Peyer's patch (tissue), 4 donors: ENCODE measurements at regions not wholly inside any gene's neighbourhood (a gene's known extent, or its start where the extent isn't known, plus 50 kb on each side); places are given as distances from the start of the nearest gene placed in this dataset.

Experiments used
- DNase-seq, 3 donors: peaks; one replicate each; pipeline ENCODE4 v3.0.0-alpha.2; 2017 to 2019
- H3K27ac ChIP-seq, 4 donors: fragments of 200-600 bp; sonication (generic); one replicate each; pipeline ENCODE4 v1.5.1; 2016 to 2019
- H3K27me3 ChIP-seq, 2 donors: fragments of 200-600 bp; sonication (generic); one replicate each; pipeline ENCODE4 v1.5.1; 2019
- H3K36me3 ChIP-seq, 3 donors: fragments of 200-600 bp; sonication (generic); one replicate each; pipeline ENCODE4 v1.5.1; 2016 to 2019
- H3K4me1 ChIP-seq, 4 donors: fragments of 200-600 bp; sonication (generic); one replicate each; pipeline ENCODE4 v1.5.1; 2016 to 2019
- H3K4me3 ChIP-seq, 4 donors: fragments of 200-600 bp; sonication (generic); 1 replicate in 3 of 4; 2 replicates in 1 of 4; pipeline ENCODE4 v1.5.1; 2016 to 2019; ENCODE audit warnings: mild to moderate bottlenecking in 1 of 4
- H3K9me3 ChIP-seq, 4 donors: fragments of 200-600 bp; sonication (generic); one replicate each; pipeline ENCODE4 v1.5.1; 2016 to 2019; ENCODE audit warnings: mild to moderate bottlenecking in 1 of 4
- POLR2A ChIP-seq, 2 donors: fragments of 450-650 bp; IDR thresholded peaks; one replicate each; pipeline ENCODE4 v1.5.1; 2017; ENCODE audit warnings: antibody characterized with exemption in 2 of 2, mild to moderate bottlenecking in 2 of 2, moderate library complexity in 2 of 2
- TF ChIP-seq, protein P1 (sequence below), 6 experiments: fragments of 450-650 bp in 4 of 6; fragments of 200-600 bp in 2 of 6; sonication (generic) in 1 of 6; IDR thresholded peaks; one replicate each; pipeline ENCODE4 v1.5.1; 2017 to 2019; ENCODE audit warnings: antibody characterized with exemption in 6 of 6, mild to moderate bottlenecking in 3 of 6, moderate library complexity in 1 of 6

DNA sequence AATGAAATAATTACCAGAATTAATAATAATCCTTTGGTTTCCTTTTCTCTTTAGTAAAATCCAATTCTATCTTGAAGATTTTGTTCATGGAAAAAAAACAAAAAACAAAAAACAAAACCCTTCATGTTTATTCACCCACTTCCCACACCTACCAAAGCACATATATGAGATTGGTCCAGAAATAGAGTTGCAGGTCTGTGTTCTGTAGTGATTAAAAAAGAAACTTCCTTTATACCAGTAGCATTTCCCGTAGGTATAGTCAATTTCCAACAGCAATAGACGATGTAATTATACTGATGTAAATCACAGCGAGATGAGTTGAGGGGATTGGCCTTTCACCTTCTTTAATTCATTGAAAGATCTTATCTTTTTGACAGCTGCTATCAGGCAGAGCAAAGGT, 194.6 kb downstream of the SOX2 start:
- H3K27me3 ChIP-seq = no peaks in the 10 kb centered on the region
- H3K27ac ChIP-seq = no peak overlapping the region
- no peaks in the 10 kb centered on the region for H3K9me3 ChIP-seq
- no peak overlapping the region for H3K4me3 ChIP-seq
- no peak for TF ChIP-seq POLR2A (IDR thresholded peaks at IDR 0.05)
- TF ChIP-seq, protein P1, sequence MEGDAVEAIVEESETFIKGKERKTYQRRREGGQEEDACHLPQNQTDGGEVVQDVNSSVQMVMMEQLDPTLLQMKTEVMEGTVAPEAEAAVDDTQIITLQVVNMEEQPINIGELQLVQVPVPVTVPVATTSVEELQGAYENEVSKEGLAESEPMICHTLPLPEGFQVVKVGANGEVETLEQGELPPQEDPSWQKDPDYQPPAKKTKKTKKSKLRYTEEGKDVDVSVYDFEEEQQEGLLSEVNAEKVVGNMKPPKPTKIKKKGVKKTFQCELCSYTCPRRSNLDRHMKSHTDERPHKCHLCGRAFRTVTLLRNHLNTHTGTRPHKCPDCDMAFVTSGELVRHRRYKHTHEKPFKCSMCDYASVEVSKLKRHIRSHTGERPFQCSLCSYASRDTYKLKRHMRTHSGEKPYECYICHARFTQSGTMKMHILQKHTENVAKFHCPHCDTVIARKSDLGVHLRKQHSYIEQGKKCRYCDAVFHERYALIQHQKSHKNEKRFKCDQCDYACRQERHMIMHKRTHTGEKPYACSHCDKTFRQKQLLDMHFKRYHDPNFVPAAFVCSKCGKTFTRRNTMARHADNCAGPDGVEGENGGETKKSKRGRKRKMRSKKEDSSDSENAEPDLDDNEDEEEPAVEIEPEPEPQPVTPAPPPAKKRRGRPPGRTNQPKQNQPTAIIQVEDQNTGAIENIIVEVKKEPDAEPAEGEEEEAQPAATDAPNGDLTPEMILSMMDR (IDR thresholded peaks at IDR 0.05) = no peak
- H3K36me3 ChIP-seq = no peaks in the 10 kb centered on the region
- H3K4me1 ChIP-seq = no peaks in the 10 kb centered on the region
- no peak for DNase-seq

DNA sequence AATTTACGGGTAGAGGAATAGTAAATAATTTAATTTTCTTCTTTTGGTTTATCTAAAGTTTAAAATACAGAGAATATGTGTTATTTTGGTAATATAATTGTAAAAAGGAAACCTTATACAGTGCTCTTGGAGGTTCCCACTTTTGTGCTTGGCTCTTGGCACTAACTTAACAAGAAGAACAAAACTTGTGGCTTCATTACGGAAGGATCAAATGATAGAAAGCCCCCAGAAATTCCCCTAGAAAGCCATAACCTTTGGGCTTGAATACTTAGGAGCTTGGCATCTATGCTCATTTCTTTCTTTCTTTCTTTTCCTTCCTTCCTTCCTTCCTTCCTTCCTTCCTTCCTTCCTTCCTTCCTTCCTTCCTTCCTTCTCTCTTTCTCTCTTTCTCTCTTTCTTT, 197.5 kb downstream of the SOX2 start:
- H3K27me3 ChIP-seq = no peaks in the 10 kb centered on the region
- TF ChIP-seq, protein P1 (IDR thresholded peaks at IDR 0.05) = no peak
- no peak for TF ChIP-seq POLR2A (IDR thresholded peaks at IDR 0.05)

DNA sequence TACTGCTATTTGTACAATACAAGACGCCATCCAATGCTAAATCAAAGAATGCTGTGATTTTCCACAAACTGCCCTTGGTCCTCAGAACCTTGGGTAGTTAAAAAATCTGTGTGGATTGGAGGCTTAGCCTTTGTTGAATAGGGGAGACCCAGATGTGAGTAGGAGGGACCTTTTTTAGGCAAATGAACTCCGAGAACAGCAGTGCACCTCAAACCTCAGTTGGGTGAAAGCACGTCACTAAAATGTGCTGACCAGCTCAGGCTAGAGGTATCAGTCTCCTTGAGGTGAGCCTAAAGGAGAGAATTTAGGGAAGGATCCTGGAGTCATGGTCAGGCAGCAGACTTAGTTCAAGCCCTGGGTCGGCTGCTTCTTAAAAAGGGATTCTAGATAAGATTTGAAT, 200.7 kb downstream of the SOX2 start:
- Histone ChIP-seq H3K27ac (no peak overlapping the region), H3K27me3 (no peaks in the 10 kb centered on the region), H3K9me3 (no peaks in the 10 kb centered on the region), H3K4me3 (no peak overlapping the region), H3K4me1 (no peaks in the 10 kb centered on the region), H3K36me3 (no peaks in the 10 kb centered on the region)
- TF ChIP-seq POLR2A (IDR thresholded peaks at IDR 0.05) = no peak
- TF ChIP-seq, protein P1 (IDR thresholded peaks at IDR 0.05) = no peak
- no peak for DNase-seq

More for the DNA sequence above, 197.5 kb downstream of the SOX2 start:
- Histone ChIP-seq H3K9me3 (no peaks in the 10 kb centered on the region), H3K27ac (no peak overlapping the region), H3K36me3 (no peaks in the 10 kb centered on the region), H3K4me3 (no peak overlapping the region), H3K4me1 (no peaks in the 10 kb centered on the region)
- DNase-seq = no peak

DNA sequence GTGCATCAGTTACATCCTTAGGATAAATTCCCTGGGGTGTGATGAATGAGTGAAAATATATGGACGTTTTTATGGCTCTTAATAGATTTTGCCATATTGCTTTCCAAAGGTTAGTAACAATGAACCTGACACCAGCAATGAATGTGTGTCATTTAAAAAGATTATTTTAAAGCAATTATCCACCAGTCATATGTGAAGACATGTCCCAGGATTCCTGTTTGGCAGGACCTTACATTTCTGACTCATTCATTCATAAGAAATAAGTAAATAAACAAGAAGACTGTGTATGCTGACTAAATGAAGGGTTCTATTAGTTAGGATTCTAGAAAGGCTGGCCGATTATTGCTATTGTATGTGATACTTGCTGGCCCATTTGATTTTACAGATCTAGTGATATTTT, 201.5 kb downstream of the SOX2 start:
- Histone ChIP-seq H3K4me1 (no peaks in the 10 kb centered on the region), H3K27ac (no peak overlapping the region), H3K4me3 (no peak overlapping the region), H3K27me3 (no peaks in the 10 kb centered on the region), H3K36me3 (no peaks in the 10 kb centered on the region), H3K9me3 (no peaks in the 10 kb centered on the region)
- TF ChIP-seq, protein P1 (IDR thresholded peaks at IDR 0.05) = no peak
- TF ChIP-seq POLR2A (IDR thresholded peaks at IDR 0.05) = no peak
- no peak for DNase-seq

DNA sequence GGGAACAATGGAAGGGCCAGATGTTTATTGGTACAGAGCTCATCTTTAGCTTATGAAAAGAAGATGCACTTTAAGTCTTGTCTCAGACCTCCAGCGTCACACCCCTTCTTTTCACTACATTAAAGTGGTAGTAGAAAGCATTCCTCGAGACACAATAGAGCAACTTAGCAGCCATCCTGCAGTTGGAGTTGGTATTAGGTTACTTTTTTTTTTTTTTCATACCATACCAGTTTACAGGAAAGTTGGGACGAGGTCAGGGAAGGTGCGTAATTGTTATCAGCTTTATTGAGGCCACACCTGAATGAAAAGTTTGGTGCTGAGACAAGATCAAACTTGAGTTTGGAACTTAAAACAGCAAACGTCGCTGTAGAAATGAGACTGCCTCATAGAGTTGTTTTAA, 203.8 kb downstream of the SOX2 start:
- Histone ChIP-seq H3K9me3 (no peaks in the 10 kb centered on the region), H3K27ac (no peak overlapping the region), H3K36me3 (no peaks in the 10 kb centered on the region), H3K27me3 (no peaks in the 10 kb centered on the region), H3K4me3 (no peak overlapping the region), H3K4me1 (no peaks in the 10 kb centered on the region)
- DNase-seq = no peak
- TF ChIP-seq, protein P1 (IDR thresholded peaks at IDR 0.05) = no peak
- TF ChIP-seq POLR2A (IDR thresholded peaks at IDR 0.05) = no peak

DNA sequence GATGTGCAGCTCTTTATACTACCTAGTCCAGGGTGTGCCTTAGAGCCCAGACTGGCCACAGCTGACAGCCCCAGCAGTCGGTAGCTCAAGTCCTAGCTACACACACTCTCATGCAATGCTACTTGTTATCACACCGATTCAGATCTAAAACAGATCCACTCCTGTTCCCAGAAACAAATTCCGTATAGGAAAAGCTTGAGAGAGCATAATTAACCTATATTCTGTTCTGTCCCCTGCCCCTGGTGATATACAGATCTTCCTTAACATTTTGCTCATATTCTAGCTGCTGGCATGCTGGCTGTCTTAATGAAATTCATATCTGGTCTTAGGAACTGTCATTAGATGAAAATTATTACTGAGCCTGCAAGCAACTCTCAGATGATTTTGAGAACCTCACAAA, 204.3 kb downstream of the SOX2 start:
- Histone ChIP-seq H3K27me3 (no peaks in the 10 kb centered on the region), H3K36me3 (no peaks in the 10 kb centered on the region)

More for the DNA sequence above, 204.3 kb downstream of the SOX2 start:
- no peak overlapping the region for H3K4me3 ChIP-seq
- no peaks in the 10 kb centered on the region for H3K4me1 ChIP-seq
- TF ChIP-seq, protein P1 (IDR thresholded peaks at IDR 0.05) = no peak
- TF ChIP-seq POLR2A (IDR thresholded peaks at IDR 0.05) = no peak
- no peak for DNase-seq
- no peak overlapping the region for H3K27ac ChIP-seq
- H3K9me3 ChIP-seq = no peaks in the 10 kb centered on the region
